Cardiac fibroblast (primary cell): ENCODE measurements at regions not wholly inside any gene's neighbourhood (a gene's known extent, or its start where the extent isn't known, plus 50 kb on each side); places are given as distances from the start of the nearest gene placed in this dataset.
"Not testable (repeated sequence)": the region's sequence is repeated elsewhere in the genome, so short reads cannot be mapped to it uniquely, and the experiment has no call there.

Source experiments
- DNase-seq, 2 donors: peaks; one replicate each; pipeline versions ENCODE4 v3.0.0 to v3.0.0-alpha.2; 2010; ENCODE audit warnings: low read depth in 2 of 2
- H3K4me3 ChIP-seq, 2 donors: replicated peaks in 1 of 2; 1 replicate in 1 of 2; 2 replicates in 1 of 2; pipeline ENCODE4 v1.5.1; 2011; ENCODE audit warnings: low read depth in 2 of 2, low read length in 2 of 2, mild to moderate bottlenecking in 2 of 2, moderate library complexity in 1 of 2
- TF ChIP-seq, protein P1 (sequence below): IDR thresholded peaks from one replicate; pipeline ENCODE4 v1.5.1; 2011; ENCODE audit warnings: low read depth, mild to moderate bottlenecking, low read length, inconsistent platforms

- no peak for DNase-seq
- no peak overlapping the region for H3K4me3 ChIP-seq
- TF ChIP-seq, protein P1, sequence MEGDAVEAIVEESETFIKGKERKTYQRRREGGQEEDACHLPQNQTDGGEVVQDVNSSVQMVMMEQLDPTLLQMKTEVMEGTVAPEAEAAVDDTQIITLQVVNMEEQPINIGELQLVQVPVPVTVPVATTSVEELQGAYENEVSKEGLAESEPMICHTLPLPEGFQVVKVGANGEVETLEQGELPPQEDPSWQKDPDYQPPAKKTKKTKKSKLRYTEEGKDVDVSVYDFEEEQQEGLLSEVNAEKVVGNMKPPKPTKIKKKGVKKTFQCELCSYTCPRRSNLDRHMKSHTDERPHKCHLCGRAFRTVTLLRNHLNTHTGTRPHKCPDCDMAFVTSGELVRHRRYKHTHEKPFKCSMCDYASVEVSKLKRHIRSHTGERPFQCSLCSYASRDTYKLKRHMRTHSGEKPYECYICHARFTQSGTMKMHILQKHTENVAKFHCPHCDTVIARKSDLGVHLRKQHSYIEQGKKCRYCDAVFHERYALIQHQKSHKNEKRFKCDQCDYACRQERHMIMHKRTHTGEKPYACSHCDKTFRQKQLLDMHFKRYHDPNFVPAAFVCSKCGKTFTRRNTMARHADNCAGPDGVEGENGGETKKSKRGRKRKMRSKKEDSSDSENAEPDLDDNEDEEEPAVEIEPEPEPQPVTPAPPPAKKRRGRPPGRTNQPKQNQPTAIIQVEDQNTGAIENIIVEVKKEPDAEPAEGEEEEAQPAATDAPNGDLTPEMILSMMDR, result no peak
Observed at GRCh38 chr1:37372711-37373110, 101.7 kb upstream of the ZC3H12A start.

- no peak for DNase-seq
- no peak overlapping the region for H3K4me3 ChIP-seq
- TF ChIP-seq, protein P1, result no peak
Observed at GRCh38 chr1:37373413-37373812, 101.0 kb upstream of the ZC3H12A start.

DNA sequence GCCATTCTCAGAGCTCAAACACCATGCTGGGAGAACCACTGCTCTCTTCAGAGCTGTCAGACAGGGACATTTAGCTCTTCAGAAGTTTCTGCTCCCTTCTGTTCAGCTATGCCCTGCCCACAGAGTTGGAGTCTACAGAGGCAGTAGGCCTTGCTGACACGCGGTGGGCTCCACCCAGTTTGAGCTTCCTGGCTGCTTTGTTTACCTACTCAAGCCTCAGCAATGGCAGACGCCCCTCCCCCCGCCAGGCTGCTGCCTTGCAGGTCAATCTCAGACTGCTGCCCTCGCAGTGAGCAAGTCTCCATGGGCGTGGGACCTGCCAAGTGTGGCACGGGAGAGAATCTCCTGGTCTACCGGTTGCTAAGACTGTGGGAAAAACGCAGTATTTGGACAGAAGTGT lies 93.8 kb upstream of the ZC3H12A start:
- not testable (repeated sequence) for H3K4me3 ChIP-seq

DNA sequence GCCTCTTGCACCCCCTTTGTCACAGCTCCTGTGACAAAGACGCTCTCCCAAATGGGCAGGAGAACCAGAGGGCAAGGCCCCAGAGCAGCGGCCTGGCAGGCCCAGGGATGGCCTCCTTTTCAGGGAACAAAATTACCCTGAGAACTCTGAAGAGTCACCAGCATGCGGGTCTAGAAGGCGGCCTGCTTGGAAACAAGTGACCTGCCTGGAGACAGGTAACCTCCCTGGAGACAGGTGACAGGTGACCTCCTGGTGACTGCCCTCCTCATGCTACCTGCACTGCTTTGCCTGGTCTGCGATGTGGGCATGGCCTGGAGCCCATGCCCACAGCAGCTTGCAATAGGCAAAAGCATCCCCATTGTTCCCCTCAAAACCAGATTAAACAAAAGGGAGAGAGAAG lies 86.5 kb upstream of the ZC3H12A start:
- TF ChIP-seq, protein P1, result no peak
- no peak for DNase-seq
- no peak overlapping the region for H3K4me3 ChIP-seq

More for the DNA sequence above, 93.8 kb upstream of the ZC3H12A start:
- not testable (repeated sequence) for DNase-seq

DNA sequence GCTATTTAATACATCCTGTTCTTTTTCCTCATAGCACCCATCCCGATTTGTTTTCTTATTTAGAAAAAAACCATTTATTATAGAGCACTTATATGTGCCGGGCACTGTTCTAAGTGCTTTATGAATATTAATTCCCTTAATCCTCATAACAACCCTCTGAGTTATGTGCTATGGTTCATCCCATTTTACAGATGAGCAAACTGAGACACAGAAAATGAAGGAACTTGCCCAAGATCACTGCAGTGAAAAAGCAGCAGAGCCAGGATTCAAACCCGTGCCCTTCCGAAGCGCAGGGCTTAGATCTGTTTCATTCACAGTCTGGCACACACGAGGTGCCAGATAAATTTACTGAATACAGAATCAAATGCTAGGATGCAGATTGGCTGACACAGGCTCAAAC lies 85.1 kb upstream of the ZC3H12A start:
- TF ChIP-seq, protein P1, result no peak
- no peak for DNase-seq
- H3K4me3 ChIP-seq, result no peak overlapping the region

- TF ChIP-seq, protein P1, result no peak
- no peak overlapping the region for H3K4me3 ChIP-seq
- DNase-seq, result no peak
Observed at GRCh38 chr1:37391211-37392011, 83.0 kb upstream of the ZC3H12A start.

- no peak overlapping the region for H3K4me3 ChIP-seq
- TF ChIP-seq, protein P1, result no peak
- no peak for DNase-seq
Observed at GRCh38 chr1:37392051-37392450, 82.3 kb upstream of the ZC3H12A start.
